Ishikawa (cell line): ENCODE measurements at regions not wholly inside any gene's neighbourhood (a gene's known extent, or its start where the extent isn't known, plus 50 kb on each side); places are given as distances from the start of the nearest gene placed in this dataset.

Source experiments
- CEBPB ChIP-seq: IDR thresholded peaks from 2 replicates; pipeline ENCODE4 v1.6.1; 2012
- CREB1 ChIP-seq: IDR thresholded peaks from 2 replicates; pipeline ENCODE4 v1.6.1; 2012; ENCODE audit warnings: low read depth
- EGR1 ChIP-seq: IDR thresholded peaks from 2 replicates; pipeline ENCODE4 v1.6.1; 2012
- EP300 ChIP-seq: IDR thresholded peaks from 2 replicates; pipeline ENCODE4 v1.6.1; 2012; ENCODE audit warnings: borderline replicate concordance
- FOXM1 ChIP-seq: IDR thresholded peaks from 2 replicates; pipeline ENCODE4 v1.6.1; 2012; ENCODE audit warnings: low read depth, borderline replicate concordance
- NFIC ChIP-seq: IDR thresholded peaks from 2 replicates; pipeline ENCODE4 v1.6.1; 2012
- RAD21 ChIP-seq: IDR thresholded peaks from 2 replicates; pipeline ENCODE4 v1.6.1; 2012; ENCODE audit warnings: low read depth
- TAF1 ChIP-seq: IDR thresholded peaks from 2 replicates; pipeline ENCODE4 v1.6.1; 2012; ENCODE audit warnings: low read depth, mild to moderate bottlenecking
- TCF12 ChIP-seq: IDR thresholded peaks from 2 replicates; pipeline ENCODE4 v1.6.1; 2012; ENCODE audit warnings: low read depth
- TEAD4 ChIP-seq: IDR thresholded peaks from 2 replicates; pipeline ENCODE4 v1.6.1; 2012
- YY1 ChIP-seq: IDR thresholded peaks from 2 replicates; pipeline ENCODE4 v1.6.1; 2012; ENCODE audit warnings: low read depth
- ZBTB7A ChIP-seq: IDR thresholded peaks from 2 replicates; pipeline ENCODE4 v1.6.1; 2012; ENCODE audit warnings: low read depth
- TF ChIP-seq, protein P1 (sequence below): IDR thresholded peaks from 2 replicates; pipeline ENCODE4 v1.6.1; 2012; ENCODE audit warnings: low read depth, mild to moderate bottlenecking
- TF ChIP-seq, protein P2 (sequence below): IDR thresholded peaks from 2 replicates; pipeline ENCODE4 v1.6.1; 2012
- TF ChIP-seq, protein P3 (sequence below): IDR thresholded peaks from 2 replicates; pipeline ENCODE4 v1.6.1; 2012

GRCh38 chr2:78564666-78565065, 460.8 kb upstream of the REG3G start:
- TF ChIP-seq, protein P1, sequence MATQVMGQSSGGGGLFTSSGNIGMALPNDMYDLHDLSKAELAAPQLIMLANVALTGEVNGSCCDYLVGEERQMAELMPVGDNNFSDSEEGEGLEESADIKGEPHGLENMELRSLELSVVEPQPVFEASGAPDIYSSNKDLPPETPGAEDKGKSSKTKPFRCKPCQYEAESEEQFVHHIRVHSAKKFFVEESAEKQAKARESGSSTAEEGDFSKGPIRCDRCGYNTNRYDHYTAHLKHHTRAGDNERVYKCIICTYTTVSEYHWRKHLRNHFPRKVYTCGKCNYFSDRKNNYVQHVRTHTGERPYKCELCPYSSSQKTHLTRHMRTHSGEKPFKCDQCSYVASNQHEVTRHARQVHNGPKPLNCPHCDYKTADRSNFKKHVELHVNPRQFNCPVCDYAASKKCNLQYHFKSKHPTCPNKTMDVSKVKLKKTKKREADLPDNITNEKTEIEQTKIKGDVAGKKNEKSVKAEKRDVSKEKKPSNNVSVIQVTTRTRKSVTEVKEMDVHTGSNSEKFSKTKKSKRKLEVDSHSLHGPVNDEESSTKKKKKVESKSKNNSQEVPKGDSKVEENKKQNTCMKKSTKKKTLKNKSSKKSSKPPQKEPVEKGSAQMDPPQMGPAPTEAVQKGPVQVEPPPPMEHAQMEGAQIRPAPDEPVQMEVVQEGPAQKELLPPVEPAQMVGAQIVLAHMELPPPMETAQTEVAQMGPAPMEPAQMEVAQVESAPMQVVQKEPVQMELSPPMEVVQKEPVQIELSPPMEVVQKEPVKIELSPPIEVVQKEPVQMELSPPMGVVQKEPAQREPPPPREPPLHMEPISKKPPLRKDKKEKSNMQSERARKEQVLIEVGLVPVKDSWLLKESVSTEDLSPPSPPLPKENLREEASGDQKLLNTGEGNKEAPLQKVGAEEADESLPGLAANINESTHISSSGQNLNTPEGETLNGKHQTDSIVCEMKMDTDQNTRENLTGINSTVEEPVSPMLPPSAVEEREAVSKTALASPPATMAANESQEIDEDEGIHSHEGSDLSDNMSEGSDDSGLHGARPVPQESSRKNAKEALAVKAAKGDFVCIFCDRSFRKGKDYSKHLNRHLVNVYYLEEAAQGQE = no peak
- TF ChIP-seq EGR1 (no peak), ZBTB7A (no peak), YY1 (no peak), RAD21 (no peak), CREB1 (no peak), CEBPB (no peak), EP300 (no peak), NFIC (no peak), TAF1 (no peak), TEAD4 (no peak), TCF12 (no peak), FOXM1 (no peak)
- TF ChIP-seq, protein P2, sequence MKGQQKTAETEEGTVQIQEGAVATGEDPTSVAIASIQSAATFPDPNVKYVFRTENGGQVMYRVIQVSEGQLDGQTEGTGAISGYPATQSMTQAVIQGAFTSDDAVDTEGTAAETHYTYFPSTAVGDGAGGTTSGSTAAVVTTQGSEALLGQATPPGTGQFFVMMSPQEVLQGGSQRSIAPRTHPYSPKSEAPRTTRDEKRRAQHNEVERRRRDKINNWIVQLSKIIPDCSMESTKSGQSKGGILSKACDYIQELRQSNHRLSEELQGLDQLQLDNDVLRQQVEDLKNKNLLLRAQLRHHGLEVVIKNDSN = no peak
- TF ChIP-seq, protein P3, sequence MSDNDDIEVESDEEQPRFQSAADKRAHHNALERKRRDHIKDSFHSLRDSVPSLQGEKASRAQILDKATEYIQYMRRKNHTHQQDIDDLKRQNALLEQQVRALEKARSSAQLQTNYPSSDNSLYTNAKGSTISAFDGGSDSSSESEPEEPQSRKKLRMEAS = no peak

DNA sequence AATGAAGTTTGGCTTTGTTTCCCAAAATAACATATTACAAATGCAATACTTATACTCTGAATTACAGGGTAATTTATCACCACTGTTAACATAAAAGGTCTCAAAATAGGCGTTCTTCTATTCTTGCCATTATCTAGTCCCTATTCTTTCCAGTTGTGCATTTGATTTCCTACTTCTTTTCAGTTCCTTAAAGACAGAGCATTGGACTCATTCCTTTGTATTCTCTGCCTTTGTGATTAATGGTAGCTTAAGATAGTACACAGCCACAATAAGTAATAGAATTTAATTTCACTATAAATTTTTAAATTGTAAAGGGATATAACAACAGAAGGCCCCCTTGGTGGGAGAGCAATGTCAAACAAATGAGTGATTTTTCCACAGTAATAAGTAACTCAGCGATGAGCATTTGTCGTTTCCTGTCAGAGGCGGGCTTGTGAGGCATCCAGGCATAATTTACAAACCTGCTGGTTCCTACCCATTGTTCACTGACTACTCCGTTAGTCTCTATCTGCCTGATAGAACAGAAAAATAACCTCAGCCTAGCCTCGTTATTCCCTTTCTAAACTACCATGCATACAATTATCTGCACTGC, 456.6 kb upstream of the REG3G start:
- TF ChIP-seq YY1 = no peak
- TF ChIP-seq CREB1 = no peak
- TF ChIP-seq TCF12 = no peak
- no peak for TF ChIP-seq TEAD4
- TF ChIP-seq TAF1 = no peak
- TF ChIP-seq, protein P3 = no peak
- no peak for TF ChIP-seq NFIC
- no peak for TF ChIP-seq ZBTB7A
- no peak for TF ChIP-seq RAD21
- TF ChIP-seq CEBPB = no peak

DNA sequence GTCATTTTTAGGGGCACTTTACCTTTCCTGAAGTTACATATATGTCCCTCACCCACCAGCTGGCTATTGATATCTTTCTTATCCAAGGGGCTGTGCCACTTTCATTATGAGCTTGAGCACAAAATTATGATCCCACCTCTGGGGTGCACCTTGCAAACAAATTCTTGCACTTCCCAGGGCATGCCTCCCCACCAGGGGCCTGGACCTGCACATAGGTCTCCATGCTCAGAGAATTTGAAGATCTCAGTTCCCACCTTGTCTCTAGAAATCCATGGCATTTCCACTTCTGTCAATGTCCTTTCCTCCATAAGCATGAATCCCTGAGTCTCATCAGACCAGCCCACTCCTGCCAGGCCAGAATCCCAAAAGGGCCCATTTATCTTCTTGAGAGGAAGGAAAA, 449.1 kb upstream of the REG3G start:
- TF ChIP-seq TCF12 (no peak), CREB1 (no peak), YY1 (no peak), EGR1 (no peak), TAF1 (no peak), CEBPB (no peak), EP300 (no peak), NFIC (no peak), ZBTB7A (no peak), FOXM1 (no peak), RAD21 (no peak), TEAD4 (no peak)
- TF ChIP-seq, protein P2 = no peak
- TF ChIP-seq, protein P1 = no peak
- TF ChIP-seq, protein P3 = no peak

DNA sequence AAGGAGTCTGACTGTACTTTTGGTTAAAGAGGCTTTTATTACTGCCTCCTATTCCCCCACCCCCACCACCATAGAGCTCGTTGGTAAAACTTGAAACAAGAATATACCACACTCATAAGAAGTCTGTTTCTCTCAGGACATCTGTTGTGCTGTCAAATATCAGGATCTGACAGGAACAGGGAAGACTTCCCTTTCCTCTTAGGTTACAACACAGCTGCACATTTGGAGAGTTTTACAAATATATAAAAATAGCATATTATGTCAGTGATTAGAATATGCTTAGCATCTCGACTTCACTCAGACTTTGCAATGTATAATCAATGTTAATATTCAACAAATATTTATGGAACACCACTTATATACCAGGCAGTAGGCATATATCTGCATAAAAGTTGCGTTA, 439.6 kb upstream of the REG3G start:
- TF ChIP-seq, protein P3 = no peak
- TF ChIP-seq CREB1 = no peak
- no peak for TF ChIP-seq YY1
- TF ChIP-seq, protein P2 = no peak
- no peak for TF ChIP-seq NFIC
- no peak for TF ChIP-seq EGR1
- no peak for TF ChIP-seq TCF12
- TF ChIP-seq ZBTB7A = no peak
- no peak for TF ChIP-seq TEAD4
- TF ChIP-seq, protein P1 = no peak
- TF ChIP-seq FOXM1 = no peak
- TF ChIP-seq EP300 = no peak
- no peak for TF ChIP-seq RAD21
- no peak for TF ChIP-seq TAF1
- TF ChIP-seq CEBPB = no peak
